GM12873 (cell line): ENCODE measurements at regions not wholly inside any gene's neighbourhood (a gene's known extent, or its start where the extent isn't known, plus 50 kb on each side); places are given as distances from the start of the nearest gene placed in this dataset.

Experiments used
- TF ChIP-seq, protein P1 (sequence below): IDR thresholded peaks from 2 replicates; pipeline ENCODE4 v1.5.1; 2012; ENCODE audit warnings: low read depth, mild to moderate bottlenecking, moderate library complexity, low read length, control low read depth; ENCODE audit not compliant: insufficient read depth; ENCODE audit errors: missing control alignments

DNA sequence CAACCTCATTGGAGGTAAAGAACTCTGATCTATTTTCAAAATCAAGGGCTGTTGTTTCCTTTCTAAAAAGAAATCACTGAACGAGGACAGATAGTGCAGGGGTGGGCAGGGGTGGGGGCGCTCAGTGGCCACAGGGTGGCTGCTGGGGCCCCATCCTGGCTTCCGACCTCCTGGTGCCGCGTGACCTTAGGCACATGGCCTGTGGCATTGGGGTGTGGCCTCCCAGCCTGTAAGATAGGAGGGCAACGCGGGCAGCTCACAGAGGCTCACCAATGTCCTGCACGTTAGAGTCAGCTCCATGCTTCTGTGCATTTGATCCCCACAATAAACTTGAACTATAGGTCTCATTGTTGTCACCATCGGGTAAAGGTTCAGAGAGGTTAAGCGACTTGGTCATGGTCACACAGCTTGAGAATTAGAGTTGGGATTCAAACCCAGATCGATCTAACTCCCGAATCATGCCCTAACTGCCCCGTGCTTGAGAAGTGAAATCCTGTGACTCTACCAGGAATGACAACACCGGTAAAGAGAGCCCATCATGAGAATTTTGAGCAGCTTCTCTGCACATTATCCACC lies 148.0 kb upstream of the SLC6A11 start:
- TF ChIP-seq, protein P1, sequence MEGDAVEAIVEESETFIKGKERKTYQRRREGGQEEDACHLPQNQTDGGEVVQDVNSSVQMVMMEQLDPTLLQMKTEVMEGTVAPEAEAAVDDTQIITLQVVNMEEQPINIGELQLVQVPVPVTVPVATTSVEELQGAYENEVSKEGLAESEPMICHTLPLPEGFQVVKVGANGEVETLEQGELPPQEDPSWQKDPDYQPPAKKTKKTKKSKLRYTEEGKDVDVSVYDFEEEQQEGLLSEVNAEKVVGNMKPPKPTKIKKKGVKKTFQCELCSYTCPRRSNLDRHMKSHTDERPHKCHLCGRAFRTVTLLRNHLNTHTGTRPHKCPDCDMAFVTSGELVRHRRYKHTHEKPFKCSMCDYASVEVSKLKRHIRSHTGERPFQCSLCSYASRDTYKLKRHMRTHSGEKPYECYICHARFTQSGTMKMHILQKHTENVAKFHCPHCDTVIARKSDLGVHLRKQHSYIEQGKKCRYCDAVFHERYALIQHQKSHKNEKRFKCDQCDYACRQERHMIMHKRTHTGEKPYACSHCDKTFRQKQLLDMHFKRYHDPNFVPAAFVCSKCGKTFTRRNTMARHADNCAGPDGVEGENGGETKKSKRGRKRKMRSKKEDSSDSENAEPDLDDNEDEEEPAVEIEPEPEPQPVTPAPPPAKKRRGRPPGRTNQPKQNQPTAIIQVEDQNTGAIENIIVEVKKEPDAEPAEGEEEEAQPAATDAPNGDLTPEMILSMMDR = no peak

DNA sequence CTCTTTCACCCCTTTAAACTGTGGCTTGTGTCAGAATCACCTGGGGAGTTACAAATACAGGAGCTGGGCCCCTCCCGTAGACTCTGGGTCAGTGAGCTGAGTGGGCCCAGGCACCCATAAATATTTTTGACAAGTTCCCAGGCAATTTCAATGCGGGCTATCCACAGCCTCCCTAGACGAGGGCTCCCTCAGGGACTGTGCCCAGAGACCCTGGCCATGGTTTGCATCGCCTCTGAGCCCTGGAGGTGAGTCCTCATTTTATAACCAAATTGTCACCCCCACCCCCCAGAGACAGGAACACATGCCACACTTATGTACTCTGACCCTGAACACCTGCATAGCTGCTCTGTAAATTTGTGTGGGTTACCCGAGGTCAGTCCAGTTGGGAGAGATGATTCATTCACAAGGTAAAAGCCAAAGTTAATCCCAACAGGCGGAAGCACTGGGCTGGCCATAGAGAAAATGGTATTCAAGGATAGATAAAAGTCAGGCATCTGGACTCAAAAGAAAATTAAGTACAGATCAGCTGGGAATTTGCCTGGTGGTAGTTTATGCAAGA lies 146.5 kb upstream of the SLC6A11 start:
- TF ChIP-seq, protein P1 = no peak

DNA sequence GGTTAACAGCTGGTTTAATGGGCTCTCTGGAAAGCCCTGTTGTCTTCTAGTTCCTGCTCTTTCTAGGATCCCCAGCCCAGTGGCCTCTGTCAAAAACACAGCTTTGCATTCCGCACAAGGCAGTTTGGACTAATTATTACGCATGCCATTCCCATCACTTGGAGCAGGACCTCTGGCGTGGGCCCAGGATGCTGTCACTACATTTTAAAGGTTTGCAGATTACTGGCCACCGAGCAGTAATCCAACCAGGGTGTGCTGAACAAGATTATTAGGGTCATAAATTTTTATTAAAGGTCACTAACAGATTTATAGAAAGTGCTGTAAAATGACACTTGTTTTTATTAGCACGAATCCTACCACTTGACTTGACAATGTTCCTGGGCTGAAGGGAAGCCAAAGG lies 143.6 kb upstream of the SLC6A11 start:
- TF ChIP-seq, protein P1 = no peak

DNA sequence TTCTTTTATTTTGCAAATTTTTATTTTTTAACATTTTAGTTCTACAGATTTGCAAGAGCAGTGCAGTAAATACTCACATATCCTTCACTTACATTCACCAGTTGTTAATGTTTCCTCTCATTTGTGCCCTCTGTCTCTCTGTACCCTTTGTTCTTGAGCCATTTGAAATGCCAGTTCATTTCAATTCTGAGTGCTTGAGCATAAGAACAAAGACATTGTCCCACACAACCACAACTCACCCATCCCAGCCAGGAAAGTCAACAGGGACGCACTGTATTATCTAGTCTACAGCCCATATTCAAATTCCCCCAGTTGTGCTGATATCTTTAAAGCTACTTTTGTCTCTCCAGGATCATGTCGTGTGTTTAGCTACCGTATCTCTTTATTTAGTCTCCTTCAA lies 141.4 kb upstream of the SLC6A11 start:
- TF ChIP-seq, protein P1 = no peak

DNA sequence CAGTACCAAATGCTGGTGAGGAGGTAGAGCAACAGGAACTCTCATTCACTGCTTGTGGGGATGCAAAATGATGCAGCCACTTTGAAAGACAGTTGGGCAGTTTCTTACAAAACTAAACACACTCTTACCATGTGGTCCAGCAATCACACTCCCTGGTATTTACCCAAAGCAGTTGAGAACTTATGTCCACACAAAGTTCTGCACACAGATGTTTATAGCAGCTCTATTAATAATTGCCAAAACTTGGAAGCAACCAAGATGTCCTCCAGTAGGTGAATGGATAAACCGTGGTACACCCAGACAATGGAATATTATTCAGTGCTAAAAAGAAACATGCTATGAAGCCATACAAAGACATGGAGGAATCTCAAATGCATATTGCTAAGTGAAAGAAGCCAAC lies 139.1 kb upstream of the SLC6A11 start:
- TF ChIP-seq, protein P1 = no peak

DNA sequence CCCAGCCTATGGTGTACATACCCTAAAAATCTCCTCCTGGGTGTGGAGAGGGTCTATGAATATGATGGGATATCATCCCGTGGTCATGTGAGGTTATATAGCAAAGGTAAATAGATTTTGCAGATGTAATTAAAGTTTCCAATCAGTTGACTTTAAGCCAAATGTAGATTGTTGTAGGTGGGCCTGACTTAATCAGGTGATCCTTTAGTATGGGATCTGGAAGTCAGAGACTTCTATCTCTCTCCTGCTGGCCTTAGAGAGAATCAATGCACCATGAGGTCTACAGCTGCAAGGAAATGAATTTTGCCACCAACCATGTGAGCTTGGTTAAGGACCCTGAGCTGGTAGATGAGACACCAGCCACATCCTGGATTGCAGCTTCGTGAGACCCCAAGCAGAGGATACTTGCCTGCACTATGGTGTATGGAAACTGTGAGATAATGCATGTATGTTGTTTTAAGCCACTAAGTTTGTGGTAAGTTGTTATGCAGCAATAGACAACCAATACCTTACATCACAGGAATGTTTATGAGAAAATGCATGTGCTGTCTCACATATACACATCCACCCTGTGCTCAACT lies 137.1 kb upstream of the SLC6A11 start:
- TF ChIP-seq, protein P1 = no peak

DNA sequence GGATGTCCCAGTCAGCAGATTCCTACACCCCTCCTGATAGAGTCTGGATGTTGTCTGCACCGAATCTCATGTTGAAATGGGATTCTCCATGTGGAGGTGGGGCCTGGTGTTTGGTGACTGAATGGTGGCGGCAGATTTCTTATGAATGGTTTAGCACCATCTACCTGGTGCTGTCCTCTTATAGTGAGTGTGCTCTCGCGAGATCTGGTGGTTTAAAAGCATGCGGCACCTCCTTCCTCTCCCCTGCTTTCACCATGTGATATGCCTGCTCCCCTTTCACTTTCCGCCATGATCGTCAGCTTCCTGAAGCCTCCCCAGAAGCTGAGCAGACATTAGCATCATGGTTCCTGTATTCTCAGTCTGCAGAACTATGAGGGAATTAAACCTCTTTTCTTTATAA lies 135.2 kb upstream of the SLC6A11 start:
- TF ChIP-seq, protein P1 = no peak
